ENCODE measurements at regions not wholly inside any gene's neighbourhood (a gene's known extent, or its start where the extent isn't known, plus 50 kb on each side); places are given as distances from the start of the nearest gene placed in this dataset.

DNA sequence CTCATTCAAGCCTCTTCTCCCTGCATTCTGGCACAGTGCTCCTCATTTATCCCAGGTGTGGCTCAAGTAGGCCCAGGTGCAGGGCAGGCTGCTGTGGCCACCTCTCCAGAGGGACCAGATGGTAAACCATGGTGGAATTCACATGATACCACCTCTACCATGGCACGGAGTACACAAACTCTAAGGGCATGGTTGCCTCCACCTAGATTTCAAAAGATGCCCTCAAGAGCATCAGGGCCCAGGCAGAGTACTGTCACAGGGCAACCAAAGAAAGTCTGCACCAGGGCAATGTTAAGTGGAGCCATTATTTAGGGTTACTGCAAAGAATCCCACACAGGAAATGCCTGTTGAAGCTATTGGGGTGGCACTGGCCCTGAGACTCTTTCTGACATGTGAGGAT, 647.1 kb upstream of the MIR17HG start:
- H3K9me3 Mint-ChIP-seq: peaks cover 6% of the 10 kb centered on the region in 2 donors
- DNase-seq (no peak), ATAC-seq (no peak)
- H3K4me1 Mint-ChIP-seq: no peaks in the 10 kb centered on the region
- no peaks in the 10 kb centered on the region for H3K36me3 Mint-ChIP-seq
- TF ChIP-seq, protein P1, sequence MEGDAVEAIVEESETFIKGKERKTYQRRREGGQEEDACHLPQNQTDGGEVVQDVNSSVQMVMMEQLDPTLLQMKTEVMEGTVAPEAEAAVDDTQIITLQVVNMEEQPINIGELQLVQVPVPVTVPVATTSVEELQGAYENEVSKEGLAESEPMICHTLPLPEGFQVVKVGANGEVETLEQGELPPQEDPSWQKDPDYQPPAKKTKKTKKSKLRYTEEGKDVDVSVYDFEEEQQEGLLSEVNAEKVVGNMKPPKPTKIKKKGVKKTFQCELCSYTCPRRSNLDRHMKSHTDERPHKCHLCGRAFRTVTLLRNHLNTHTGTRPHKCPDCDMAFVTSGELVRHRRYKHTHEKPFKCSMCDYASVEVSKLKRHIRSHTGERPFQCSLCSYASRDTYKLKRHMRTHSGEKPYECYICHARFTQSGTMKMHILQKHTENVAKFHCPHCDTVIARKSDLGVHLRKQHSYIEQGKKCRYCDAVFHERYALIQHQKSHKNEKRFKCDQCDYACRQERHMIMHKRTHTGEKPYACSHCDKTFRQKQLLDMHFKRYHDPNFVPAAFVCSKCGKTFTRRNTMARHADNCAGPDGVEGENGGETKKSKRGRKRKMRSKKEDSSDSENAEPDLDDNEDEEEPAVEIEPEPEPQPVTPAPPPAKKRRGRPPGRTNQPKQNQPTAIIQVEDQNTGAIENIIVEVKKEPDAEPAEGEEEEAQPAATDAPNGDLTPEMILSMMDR (IDR thresholded peaks at IDR 0.05): no peak
- H3K36me3 ChIP-seq (ENCODE audit: control insufficient read depth, insufficient read depth, low read length): no peaks in the 10 kb centered on the region
- H3K4me1 ChIP-seq (ENCODE audit: control insufficient read depth, insufficient read depth, low read length): no peaks in the 10 kb centered on the region
- peaks cover 4% of the 10 kb centered on the region for H3K9me3 ChIP-seq (ENCODE audit: control insufficient read depth, insufficient read depth, low read length)
- no peaks in the 10 kb centered on the region for H3K27me3 Mint-ChIP-seq (ENCODE audit: low read depth in 2 of 2)
- H3K27ac Mint-ChIP-seq: no peak overlapping the region
- H3K27ac ChIP-seq (ENCODE audit: low read length): no peak overlapping the region
- no peak overlapping the region for H3K4me3 ChIP-seq (ENCODE audit: low read length)
- H3K4me3 Mint-ChIP-seq: no peak overlapping the region
- H3K27me3 ChIP-seq (ENCODE audit: control insufficient read depth, insufficient read depth, low read length): no peaks in the 10 kb centered on the region
- 83% methylated on average over 1 of the region's 1 CpG for WGBS (ENCODE audit: insufficient coverage)
- intact Hi-C loops (cut with micrococcal nuclease): no loop called here

DNA sequence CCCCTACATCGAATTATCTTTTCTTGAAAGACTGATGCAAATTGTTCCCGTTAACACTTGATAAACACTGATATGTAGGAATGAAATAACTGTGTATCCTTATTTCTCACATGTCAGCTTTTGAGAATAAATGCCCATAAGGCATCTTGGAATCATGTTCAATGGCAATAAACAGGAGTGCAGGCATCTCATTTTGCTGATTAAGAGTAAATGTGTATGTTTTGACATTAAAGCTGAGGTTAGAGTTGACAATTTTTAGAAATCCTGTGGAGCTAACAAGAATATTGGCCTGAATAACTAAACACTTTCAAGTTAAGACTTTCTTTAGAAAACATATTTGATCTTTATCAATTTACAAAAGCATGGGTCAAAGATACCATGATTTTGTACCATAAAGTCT, 646.2 kb upstream of the MIR17HG start:
- H3K4me1 Mint-ChIP-seq: no peaks in the 10 kb centered on the region
- WGBS (ENCODE audit: insufficient coverage): 88% methylated on average over 2 of the region's 2 CpGs
- ATAC-seq (no peak), DNase-seq (no peak)
- H3K4me3 ChIP-seq (ENCODE audit: low read length): no peak overlapping the region
- no peaks in the 10 kb centered on the region for H3K36me3 Mint-ChIP-seq
- peaks cover 6 to 7% of the 10 kb centered on the region in 2 donors for H3K9me3 Mint-ChIP-seq
- H3K36me3 ChIP-seq (ENCODE audit: control insufficient read depth, insufficient read depth, low read length): no peaks in the 10 kb centered on the region
- TF ChIP-seq, protein P1 (IDR thresholded peaks at IDR 0.05): no peak
- H3K9me3 ChIP-seq (ENCODE audit: control insufficient read depth, insufficient read depth, low read length): peaks cover 7% of the 10 kb centered on the region
- no peak overlapping the region for H3K4me3 Mint-ChIP-seq
- no peaks in the 10 kb centered on the region for H3K27me3 Mint-ChIP-seq (ENCODE audit: low read depth in 2 of 2)
- no peak overlapping the region for H3K27ac ChIP-seq (ENCODE audit: low read length)
- intact Hi-C loops (cut with micrococcal nuclease): no loop called here
- H3K4me1 ChIP-seq (ENCODE audit: control insufficient read depth, insufficient read depth, low read length): no peaks in the 10 kb centered on the region
- no peaks in the 10 kb centered on the region for H3K27me3 ChIP-seq (ENCODE audit: control insufficient read depth, insufficient read depth, low read length)
- no peak overlapping the region for H3K27ac Mint-ChIP-seq

GRCh38 chr13:90702050-90702449, 645.4 kb upstream of the MIR17HG start:
- Histone ChIP-seq H3K27me3 (ENCODE audit: control insufficient read depth, insufficient read depth, low read length) (no peaks in the 10 kb centered on the region), H3K4me3 (ENCODE audit: low read length) (no peak overlapping the region), H3K9me3 (ENCODE audit: control insufficient read depth, insufficient read depth, low read length) (peaks cover 7% of the 10 kb centered on the region), H3K36me3 (ENCODE audit: control insufficient read depth, insufficient read depth, low read length) (no peaks in the 10 kb centered on the region), H3K4me1 (ENCODE audit: control insufficient read depth, insufficient read depth, low read length) (no peaks in the 10 kb centered on the region), H3K27ac (ENCODE audit: low read length) (no peak overlapping the region)
- TF ChIP-seq, protein P1 (IDR thresholded peaks at IDR 0.05): no peak
- WGBS (ENCODE audit: insufficient coverage): 84% methylated on average over 5 of the region's 5 CpGs
- no peak overlapping the region for H3K27ac Mint-ChIP-seq
- H3K36me3 Mint-ChIP-seq: no peaks in the 10 kb centered on the region
- H3K27me3 Mint-ChIP-seq (ENCODE audit: low read depth in 2 of 2): no peaks in the 10 kb centered on the region
- DNase-seq (no peak), ATAC-seq (no peak)
- peaks cover 6 to 11% of the 10 kb centered on the region in 2 donors for H3K9me3 Mint-ChIP-seq
- H3K4me3 Mint-ChIP-seq: no peak overlapping the region
- no peaks in the 10 kb centered on the region for H3K4me1 Mint-ChIP-seq
- intact Hi-C loops (cut with micrococcal nuclease): no loop called here

DNA sequence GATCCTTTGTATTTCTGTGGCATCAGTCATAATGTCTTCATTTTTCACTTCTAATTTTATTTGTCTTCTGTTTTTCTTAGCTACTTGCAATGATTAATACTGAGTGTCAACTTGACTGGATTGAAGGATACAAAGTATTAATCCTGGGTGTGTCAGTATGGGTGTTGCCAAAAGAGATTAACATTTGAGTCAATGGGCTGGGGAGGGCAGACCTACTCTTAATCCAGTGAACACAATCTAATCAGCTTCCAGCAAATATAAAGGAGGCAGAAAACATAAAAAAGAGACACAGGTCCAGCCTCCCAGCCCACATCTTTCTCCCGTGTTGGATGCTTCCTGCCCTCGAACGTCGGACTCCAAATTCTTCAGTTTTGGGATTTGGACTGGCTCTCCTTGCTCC, 640.9 kb upstream of the MIR17HG start:
- Histone ChIP-seq H3K4me1 (ENCODE audit: control insufficient read depth, insufficient read depth, low read length) (no peaks in the 10 kb centered on the region), H3K36me3 (ENCODE audit: control insufficient read depth, insufficient read depth, low read length) (no peaks in the 10 kb centered on the region), H3K27me3 (ENCODE audit: control insufficient read depth, insufficient read depth, low read length) (no peaks in the 10 kb centered on the region), H3K9me3 (ENCODE audit: control insufficient read depth, insufficient read depth, low read length) (peaks cover 3% of the 10 kb centered on the region), H3K4me3 (ENCODE audit: low read length) (no peak overlapping the region), H3K27ac (ENCODE audit: low read length) (no peak overlapping the region)
- Mint-ChIP-seq H3K36me3 (no peaks in the 10 kb centered on the region), H3K27me3 (ENCODE audit: low read depth in 2 of 2) (no peaks in the 10 kb centered on the region), H3K4me3 (no peak overlapping the region), H3K9me3 (peaks cover 15 to 23% of the 10 kb centered on the region in 2 donors), H3K4me1 (no peaks in the 10 kb centered on the region), H3K27ac (no peak overlapping the region)
- TF ChIP-seq, protein P1 (IDR thresholded peaks at IDR 0.05): no peak
- WGBS (ENCODE audit: insufficient coverage): 88% methylated on average over 4 of the region's 4 CpGs
- DNase-seq: no peak
- intact Hi-C loops (cut with micrococcal nuclease): no loop called here
- ATAC-seq: no peak
